GM19043 (cell line): ENCODE measurements at regions not wholly inside any gene's neighbourhood (a gene's known extent, or its start where the extent isn't known, plus 50 kb on each side); places are given as distances from the start of the nearest gene placed in this dataset.
"Not testable (repeated sequence)": the region's sequence is repeated elsewhere in the genome, so short reads cannot be mapped to it uniquely, and the experiment has no call there.

Experiments used
- ATAC-seq: cut with Tn5 transposase; IDR thresholded peaks from one replicate; pipeline ENCODE4 v1.9.1; 2021; ENCODE audit warnings: low read depth; ENCODE audit not compliant: unreplicated experiment

GRCh38 chr6:146980900-146981329 lies 223.3 kb upstream of the STXBP5 start:
- no peak for ATAC-seq

GRCh38 chr6:146981981-146982380 lies 222.2 kb upstream of the STXBP5 start:
- no peak for ATAC-seq

GRCh38 chr6:146984251-146984924 lies 219.8 kb upstream of the STXBP5 start:
- no peak for ATAC-seq

- no peak for ATAC-seq
Observed at GRCh38 chr6:146985111-146985510, 219.1 kb upstream of the STXBP5 start.

- no peak for ATAC-seq
Observed at GRCh38 chr6:146985966-146986365, 218.3 kb upstream of the STXBP5 start.

- not testable (repeated sequence) for ATAC-seq
Observed at GRCh38 chr6:146987938-146988337, 216.3 kb upstream of the STXBP5 start.

GRCh38 chr6:146989860-146990259 lies 214.4 kb upstream of the STXBP5 start:
- ATAC-seq = no peak

- ATAC-seq = no peak
Observed at GRCh38 chr6:146990284-146990683, 213.9 kb upstream of the STXBP5 start.

GRCh38 chr6:146990821-146991798 lies 213.1 kb upstream of the STXBP5 start:
- no peak for ATAC-seq

- no peak for ATAC-seq
Observed at GRCh38 chr6:146997062-146997461, 207.2 kb upstream of the STXBP5 start.

GRCh38 chr6:146999766-147000165 lies 204.5 kb upstream of the STXBP5 start:
- ATAC-seq = no peak

GRCh38 chr6:147000545-147001488 lies 203.4 kb upstream of the STXBP5 start:
- ATAC-seq = no peak

- no peak for ATAC-seq
Observed at GRCh38 chr6:147001621-147002020, 202.6 kb upstream of the STXBP5 start.

- ATAC-seq = no peak
Observed at GRCh38 chr6:147003186-147003585, 201.0 kb upstream of the STXBP5 start.

GRCh38 chr6:147005499-147005898 lies 198.7 kb upstream of the STXBP5 start:
- ATAC-seq = no peak

GRCh38 chr6:147007441-147007840 lies 196.8 kb upstream of the STXBP5 start:
- ATAC-seq = no peak

GRCh38 chr6:147009358-147009757 lies 194.9 kb upstream of the STXBP5 start:
- no peak for ATAC-seq

- no peak for ATAC-seq
Observed at GRCh38 chr6:147015674-147016073, 188.5 kb upstream of the STXBP5 start.

GRCh38 chr6:147016440-147016839 lies 187.8 kb upstream of the STXBP5 start:
- no peak for ATAC-seq

- no peak for ATAC-seq
Observed at GRCh38 chr6:147017153-147017552, 187.1 kb upstream of the STXBP5 start.

- ATAC-seq = no peak
Observed at GRCh38 chr6:147019001-147019400, 185.2 kb upstream of the STXBP5 start.
